ENCODE measurements at regions not wholly inside any gene's neighbourhood (a gene's known extent, or its start where the extent isn't known, plus 50 kb on each side); places are given as distances from the start of the nearest gene placed in this dataset.

GRCh38 chr15:39022532-39023305, 458.1 kb upstream of the RASGRP1 start:
- no peak for TF ChIP-seq CTCF (IDR thresholded peaks at IDR 0.05; ENCODE audit: insufficient read depth, low read depth, low read length)
- TF ChIP-seq EZH2 (IDR thresholded peaks at IDR 0.05; ENCODE audit: insufficient read depth, low read length), result no peak
